ENCODE measurements at regions not wholly inside any gene's neighbourhood (a gene's known extent, or its start where the extent isn't known, plus 50 kb on each side); places are given as distances from the start of the nearest gene placed in this dataset.

DNA sequence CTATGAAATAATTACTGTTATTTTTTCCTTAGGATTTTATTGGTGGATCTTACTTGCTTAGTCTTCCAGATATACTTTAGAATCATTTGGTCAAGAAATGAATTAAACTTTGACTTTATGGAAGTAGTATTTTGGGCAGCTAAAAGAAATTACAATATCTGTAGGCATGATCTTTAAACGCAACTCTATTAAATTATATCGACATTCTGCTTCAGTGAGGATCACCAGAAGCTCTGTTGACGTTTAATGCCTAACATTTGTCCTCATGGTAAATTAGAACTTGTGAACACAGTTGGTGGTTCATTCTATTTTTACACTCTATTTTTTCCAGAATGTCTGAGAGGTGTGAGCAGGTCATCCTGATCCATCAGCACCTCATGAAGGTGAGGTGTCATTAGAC is 211.6 kb downstream of the TMEM167A start:
- ChIA-PET CTCF (no interaction called here), POLR2A (no interaction called here)
- Histone ChIP-seq H3K27ac (ENCODE audit: low read depth, low read length) (no peak overlapping the region), H3K4me1 (ENCODE audit: control insufficient read depth in 2 of 2, insufficient read depth in 2 of 2, low read length in 2 of 2) (no peaks in the 10 kb centered on the region), H3K4me3 (ENCODE audit: low read length) (no peak overlapping the region), H3K36me3 (ENCODE audit: control insufficient read depth in 2 of 3, insufficient read depth in 3 of 3, low read length in 3 of 3) (no peaks in the 10 kb centered on the region), H3K27me3 (ENCODE audit: control insufficient read depth in 2 of 2, insufficient read depth in 2 of 2, low read length in 2 of 2) (no peaks in the 10 kb centered on the region), H3K9me3 (ENCODE audit: control insufficient read depth in 2 of 3, low read length in 3 of 3) (no peaks in the 10 kb centered on the region)
- Mint-ChIP-seq H3K36me3 (no peaks in the 10 kb centered on the region), H3K4me1 (no peaks in the 10 kb centered on the region), H3K9me3 (peaks cover 0 to 4% (median 0%) of the 10 kb centered on the region in 11 donors), H3K27me3 (peaks cover 0 to 6% (median 0%) of the 10 kb centered on the region in 5 donors), H3K4me3 (no peak overlapping the region), H3K27ac (no peak overlapping the region)
- ATAC-seq (no peak), DNase-seq (no peak)
- intact Hi-C loops (cut with micrococcal nuclease) = no loop called here

DNA sequence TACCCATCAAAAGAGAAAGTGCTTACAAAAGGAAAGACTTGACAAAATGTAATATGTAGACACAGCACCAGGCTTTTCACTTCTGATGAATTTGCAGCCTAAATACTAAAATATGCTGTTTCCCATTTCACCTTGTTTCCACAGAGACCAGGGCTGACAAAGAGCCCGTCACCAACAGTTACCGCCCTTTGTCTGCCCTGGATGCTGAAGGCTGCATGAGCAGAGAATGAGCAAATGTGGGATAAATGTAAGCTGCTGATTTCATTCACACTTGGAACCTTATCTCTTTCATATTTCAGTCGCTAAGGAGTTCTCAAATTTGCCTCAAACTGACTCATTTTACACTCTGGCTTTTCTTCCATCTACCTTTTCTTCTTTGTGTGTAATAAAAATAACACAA is 213.9 kb downstream of the TMEM167A start:
- DNase-seq (no peak), ATAC-seq (no peak)
- Histone ChIP-seq H3K27ac (ENCODE audit: low read depth, low read length) (no peak overlapping the region), H3K36me3 (ENCODE audit: control insufficient read depth in 2 of 3, insufficient read depth in 3 of 3, low read length in 3 of 3) (no peaks in the 10 kb centered on the region), H3K4me3 (ENCODE audit: low read length) (no peak overlapping the region), H3K9me3 (ENCODE audit: control insufficient read depth in 2 of 3, low read length in 3 of 3) (no peaks in the 10 kb centered on the region), H3K4me1 (ENCODE audit: control insufficient read depth in 2 of 2, insufficient read depth in 2 of 2, low read length in 2 of 2) (no peaks in the 10 kb centered on the region), H3K27me3 (ENCODE audit: control insufficient read depth in 2 of 2, insufficient read depth in 2 of 2, low read length in 2 of 2) (no peaks in the 10 kb centered on the region)
- POLR2A ChIA-PET = no interaction called here
- Mint-ChIP-seq H3K4me1 (no peaks in the 10 kb centered on the region), H3K4me3 (no peak overlapping the region), H3K9me3 (peaks cover 0 to 4% (median 0%) of the 10 kb centered on the region in 11 donors), H3K36me3 (no peaks in the 10 kb centered on the region), H3K27me3 (peaks cover 0 to 6% (median 0%) of the 10 kb centered on the region in 5 donors), H3K27ac (no peak overlapping the region)
- intact Hi-C loops (cut with micrococcal nuclease) = no loop called here
- CTCF ChIA-PET = no interaction called here

- ChIA-PET POLR2A (no interaction called here), CTCF (no interaction called here)
- no peak for DNase-seq
- H3K27ac Mint-ChIP-seq = no peak overlapping the region
- peaks cover 0 to 6% (median 0%) of the 10 kb centered on the region in 5 donors for H3K27me3 Mint-ChIP-seq
- peaks cover 0 to 4% (median 0%) of the 10 kb centered on the region in 11 donors for H3K9me3 Mint-ChIP-seq
- no peak overlapping the region for H3K4me3 ChIP-seq (ENCODE audit: low read length)
- intact Hi-C loops (cut with micrococcal nuclease) = no loop called here
- no peaks in the 10 kb centered on the region for H3K27me3 ChIP-seq (ENCODE audit: control insufficient read depth in 2 of 2, insufficient read depth in 2 of 2, low read length in 2 of 2)
- no peak overlapping the region for H3K27ac ChIP-seq (ENCODE audit: low read depth, low read length)
- no peaks in the 10 kb centered on the region for H3K36me3 ChIP-seq (ENCODE audit: control insufficient read depth in 2 of 3, insufficient read depth in 3 of 3, low read length in 3 of 3)
- ATAC-seq = no peak
- H3K4me1 ChIP-seq (ENCODE audit: control insufficient read depth in 2 of 2, insufficient read depth in 2 of 2, low read length in 2 of 2) = no peaks in the 10 kb centered on the region
- no peaks in the 10 kb centered on the region for H3K9me3 ChIP-seq (ENCODE audit: control insufficient read depth in 2 of 3, low read length in 3 of 3)
- H3K4me3 Mint-ChIP-seq = no peak overlapping the region
- no peaks in the 10 kb centered on the region for H3K36me3 Mint-ChIP-seq
- H3K4me1 Mint-ChIP-seq = no peaks in the 10 kb centered on the region
Measured at GRCh38 chr5:82862711-82863110, 214.5 kb downstream of the TMEM167A start.

DNA sequence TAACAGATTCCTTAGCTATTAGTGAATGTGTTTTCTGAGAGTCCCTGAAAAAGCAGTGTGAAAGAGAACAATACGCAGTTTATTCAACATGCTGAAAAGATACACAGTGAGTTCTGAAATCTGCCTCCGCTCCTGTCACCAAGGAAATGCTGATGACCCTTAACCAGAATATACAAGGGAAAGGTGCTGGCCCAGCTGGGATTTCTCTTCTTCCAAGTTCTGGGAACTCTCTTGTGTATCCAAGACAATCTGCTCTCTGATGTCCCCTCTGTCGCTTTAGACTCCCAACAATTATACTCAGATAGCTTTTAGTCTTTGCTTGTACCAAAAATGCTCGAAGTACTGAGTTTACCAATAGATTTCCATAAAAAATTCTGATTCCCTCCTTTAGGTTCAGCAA is 214.9 kb downstream of the TMEM167A start:
- Histone ChIP-seq H3K4me1 (ENCODE audit: control insufficient read depth in 2 of 2, insufficient read depth in 2 of 2, low read length in 2 of 2) (no peaks in the 10 kb centered on the region), H3K27ac (ENCODE audit: low read depth, low read length) (no peak overlapping the region), H3K9me3 (ENCODE audit: control insufficient read depth in 2 of 3, low read length in 3 of 3) (no peaks in the 10 kb centered on the region), H3K36me3 (ENCODE audit: control insufficient read depth in 2 of 3, insufficient read depth in 3 of 3, low read length in 3 of 3) (no peaks in the 10 kb centered on the region), H3K4me3 (ENCODE audit: low read length) (no peak overlapping the region), H3K27me3 (ENCODE audit: control insufficient read depth in 2 of 2, insufficient read depth in 2 of 2, low read length in 2 of 2) (no peaks in the 10 kb centered on the region)
- no peak for DNase-seq
- POLR2A ChIA-PET = no interaction called here
- H3K9me3 Mint-ChIP-seq = peaks cover 0 to 4% (median 0%) of the 10 kb centered on the region in 11 donors
- H3K4me3 Mint-ChIP-seq = no peak overlapping the region
- H3K4me1 Mint-ChIP-seq = no peaks in the 10 kb centered on the region
- H3K27ac Mint-ChIP-seq = no peak overlapping the region
- peaks cover 0 to 6% (median 0%) of the 10 kb centered on the region in 5 donors for H3K27me3 Mint-ChIP-seq
- no peak for ATAC-seq
- no peaks in the 10 kb centered on the region for H3K36me3 Mint-ChIP-seq
- CTCF ChIA-PET = no interaction called here
- intact Hi-C loops (cut with micrococcal nuclease) = no loop called here

DNA sequence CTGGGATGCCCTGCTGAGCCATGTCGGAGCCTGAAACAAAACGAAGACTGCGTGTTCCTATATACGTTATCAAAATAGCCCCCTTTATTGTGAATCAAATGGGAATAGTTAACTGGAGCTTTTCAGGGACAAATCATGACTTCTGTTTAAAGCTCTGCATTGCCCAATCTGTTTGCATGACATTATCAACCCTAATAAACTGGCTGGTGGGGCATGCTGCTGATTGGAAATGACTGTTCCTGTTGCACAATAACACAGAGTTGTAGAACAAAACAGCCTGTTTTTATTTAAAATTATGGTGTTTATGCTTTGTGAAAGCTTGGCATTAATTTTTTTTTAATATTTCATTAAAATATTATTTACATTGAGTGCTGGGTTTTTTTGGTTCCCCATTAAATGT is 215.5 kb downstream of the TMEM167A start:
- POLR2A ChIA-PET = no interaction called here
- CTCF ChIA-PET = no interaction called here
- H3K36me3 ChIP-seq (ENCODE audit: control insufficient read depth in 2 of 3, insufficient read depth in 3 of 3, low read length in 3 of 3) = no peaks in the 10 kb centered on the region
- Mint-ChIP-seq H3K27ac (no peak overlapping the region), H3K9me3 (peaks cover 0 to 2% (median 0%) of the 10 kb centered on the region in 11 donors), H3K4me1 (no peaks in the 10 kb centered on the region), H3K36me3 (no peaks in the 10 kb centered on the region), H3K27me3 (peaks cover 0 to 6% (median 0%) of the 10 kb centered on the region in 5 donors), H3K4me3 (no peak overlapping the region)
- no peak overlapping the region for H3K27ac ChIP-seq (ENCODE audit: low read depth, low read length)
- H3K4me1 ChIP-seq (ENCODE audit: control insufficient read depth in 2 of 2, insufficient read depth in 2 of 2, low read length in 2 of 2) = no peaks in the 10 kb centered on the region
- H3K9me3 ChIP-seq (ENCODE audit: control insufficient read depth in 2 of 3, low read length in 3 of 3) = no peaks in the 10 kb centered on the region
- intact Hi-C loops (cut with micrococcal nuclease) = no loop called here
- no peaks in the 10 kb centered on the region for H3K27me3 ChIP-seq (ENCODE audit: control insufficient read depth in 2 of 2, insufficient read depth in 2 of 2, low read length in 2 of 2)
- DNase-seq (no peak), ATAC-seq (no peak)
- H3K4me3 ChIP-seq (ENCODE audit: low read length) = no peak overlapping the region

DNA sequence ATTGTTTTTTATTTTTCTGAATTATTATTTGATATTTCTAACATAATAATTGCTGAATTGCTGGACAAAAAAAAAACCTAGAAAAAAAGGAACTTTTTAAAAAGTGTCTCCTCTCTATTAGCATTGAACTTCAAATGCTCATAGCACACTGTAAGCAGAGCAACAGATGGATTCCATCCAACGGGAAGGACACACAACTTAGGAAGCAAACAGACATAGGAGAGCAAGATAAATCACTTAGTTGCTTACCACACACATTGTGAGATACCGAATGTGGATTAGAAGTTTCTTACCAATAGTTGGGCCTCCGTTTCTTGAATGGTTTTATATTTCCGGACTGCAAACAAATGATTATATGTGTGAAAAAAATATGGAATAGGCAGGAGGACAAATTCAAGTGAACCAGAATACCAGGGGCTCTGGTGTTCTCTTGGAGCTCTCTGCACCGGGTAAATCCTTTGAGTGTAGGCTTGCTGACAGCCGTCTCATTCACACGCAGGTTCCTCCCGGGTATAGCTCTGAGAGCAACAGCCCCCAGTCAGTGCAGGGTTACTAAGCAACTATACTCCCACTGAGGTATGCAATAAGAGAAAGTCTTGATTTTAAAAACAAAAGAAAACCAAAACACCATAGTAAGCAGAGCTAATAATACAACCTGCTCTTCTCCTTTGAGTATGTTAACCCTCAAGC is 217.6 kb downstream of the TMEM167A start:
- CTCF ChIA-PET = no interaction called here
- Histone ChIP-seq H3K27me3 (ENCODE audit: control insufficient read depth in 2 of 2, insufficient read depth in 2 of 2, low read length in 2 of 2) (no peaks in the 10 kb centered on the region), H3K27ac (ENCODE audit: low read depth, low read length) (no peak overlapping the region), H3K9me3 (ENCODE audit: control insufficient read depth in 2 of 3, low read length in 3 of 3) (no peaks in the 10 kb centered on the region), H3K4me3 (ENCODE audit: low read length) (no peak overlapping the region), H3K36me3 (ENCODE audit: control insufficient read depth in 2 of 3, insufficient read depth in 3 of 3, low read length in 3 of 3) (no peaks in the 10 kb centered on the region), H3K4me1 (ENCODE audit: control insufficient read depth in 2 of 2, insufficient read depth in 2 of 2, low read length in 2 of 2) (no peaks in the 10 kb centered on the region)
- POLR2A ChIA-PET = no interaction called here
- intact Hi-C loops (cut with micrococcal nuclease) = no loop called here
- Mint-ChIP-seq H3K27ac (no peak overlapping the region), H3K9me3 (no peaks in the 10 kb centered on the region), H3K4me1 (no peaks in the 10 kb centered on the region), H3K27me3 (peaks cover 0 to 4% (median 0%) of the 10 kb centered on the region in 5 donors), H3K36me3 (no peaks in the 10 kb centered on the region), H3K4me3 (no peak overlapping the region)
- DNase-seq (no peak), ATAC-seq (no peak)

GRCh38 chr5:82858151-82859025 is 218.8 kb downstream of the TMEM167A start:
- Histone ChIP-seq H3K36me3 (ENCODE audit: control insufficient read depth in 2 of 3, insufficient read depth in 3 of 3, low read length in 3 of 3) (no peaks in the 10 kb centered on the region), H3K4me3 (ENCODE audit: low read length) (no peak overlapping the region), H3K27ac (ENCODE audit: low read depth, low read length) (no peak overlapping the region), H3K9me3 (ENCODE audit: control insufficient read depth in 2 of 3, low read length in 3 of 3) (no peaks in the 10 kb centered on the region), H3K27me3 (ENCODE audit: control insufficient read depth in 2 of 2, insufficient read depth in 2 of 2, low read length in 2 of 2) (no peaks in the 10 kb centered on the region), H3K4me1 (ENCODE audit: control insufficient read depth in 2 of 2, insufficient read depth in 2 of 2, low read length in 2 of 2) (no peaks in the 10 kb centered on the region)
- Mint-ChIP-seq H3K4me3 (no peak overlapping the region), H3K36me3 (no peaks in the 10 kb centered on the region), H3K27ac (no peak overlapping the region), H3K27me3 (no peaks in the 10 kb centered on the region), H3K9me3 (no peaks in the 10 kb centered on the region), H3K4me1 (no peaks in the 10 kb centered on the region)
- ATAC-seq (no peak), DNase-seq (no peak)
- CTCF ChIA-PET = no interaction called here
- intact Hi-C loops (cut with micrococcal nuclease) = no loop called here
- POLR2A ChIA-PET = no interaction called here
